GM23338 (cell line): ENCODE measurements at regions not wholly inside any gene's neighbourhood (a gene's known extent, or its start where the extent isn't known, plus 50 kb on each side); places are given as distances from the start of the nearest gene placed in this dataset.

ENCODE experiments used
- CREB1 ChIP-seq: fragments of 250-450 bp; sonication (Bioruptor Pico); IDR thresholded peaks from 2 replicates; pipeline ENCODE4 v1.5.0; 2020; ENCODE audit warnings: low read depth, mild to moderate bottlenecking, moderate library complexity
- EZH2 ChIP-seq: fragments of 200-600 bp; sonication (generic); IDR thresholded peaks from one replicate; pipeline ENCODE4 v1.8.0; 2017; ENCODE audit warnings: antibody characterized with exemption, mild to moderate bottlenecking, low read depth; ENCODE audit not compliant: unreplicated experiment
- EZH2phosphoT487 ChIP-seq: fragments of 200-600 bp; sonication (generic); IDR thresholded peaks from one replicate; pipeline ENCODE4 v1.8.1; 2018; ENCODE audit warnings: antibody characterized with exemption; ENCODE audit not compliant: unreplicated experiment
- JUNB ChIP-seq: IDR thresholded peaks from one replicate; pipeline ENCODE4 v1.6.1; 2016; ENCODE audit warnings: antibody characterized with exemption; ENCODE audit not compliant: unreplicated experiment
- NANOG ChIP-seq: IDR thresholded peaks from 2 replicates; pipeline ENCODE4 v1.6.1; 2016; ENCODE audit warnings: antibody characterized with exemption, borderline replicate concordance
- POLR2AphosphoS5 ChIP-seq: IDR thresholded peaks from 2 replicates; pipeline ENCODE4 v1.6.1; 2016; ENCODE audit warnings: antibody characterized with exemption, low read depth
- REST ChIP-seq: IDR thresholded peaks from one replicate; pipeline ENCODE4 v1.6.1; 2018; ENCODE audit warnings: antibody characterized with exemption; ENCODE audit not compliant: unreplicated experiment
- STAT1 ChIP-seq: IDR thresholded peaks from one replicate; pipeline ENCODE4 v1.6.1; 2016; ENCODE audit warnings: antibody characterized with exemption; ENCODE audit not compliant: unreplicated experiment
- TF ChIP-seq, protein P1 (sequence below), 2 experiments: fragments of 200-600 bp in 1 of 2; sonication (generic) in 1 of 2; conservative IDR thresholded peaks; 2 replicates each; pipeline versions ENCODE4 v1.5.1 to v1.6.1; 2016 to 2017; ENCODE audit warnings: antibody characterized with exemption in 2 of 2, low read depth in 2 of 2, mild to moderate bottlenecking in 2 of 2, moderate library complexity in 1 of 2
- TF ChIP-seq, protein P2 (sequence below): fragments of 250-450 bp; sonication (Bioruptor Pico); IDR thresholded peaks from 2 replicates; pipeline ENCODE4 v1.5.0; 2020; ENCODE audit warnings: mild to moderate bottlenecking, moderate library complexity
- TF ChIP-seq, protein P3 (sequence below): IDR thresholded peaks from 2 replicates; pipeline ENCODE4 v1.6.1; 2016; ENCODE audit warnings: antibody characterized with exemption

DNA sequence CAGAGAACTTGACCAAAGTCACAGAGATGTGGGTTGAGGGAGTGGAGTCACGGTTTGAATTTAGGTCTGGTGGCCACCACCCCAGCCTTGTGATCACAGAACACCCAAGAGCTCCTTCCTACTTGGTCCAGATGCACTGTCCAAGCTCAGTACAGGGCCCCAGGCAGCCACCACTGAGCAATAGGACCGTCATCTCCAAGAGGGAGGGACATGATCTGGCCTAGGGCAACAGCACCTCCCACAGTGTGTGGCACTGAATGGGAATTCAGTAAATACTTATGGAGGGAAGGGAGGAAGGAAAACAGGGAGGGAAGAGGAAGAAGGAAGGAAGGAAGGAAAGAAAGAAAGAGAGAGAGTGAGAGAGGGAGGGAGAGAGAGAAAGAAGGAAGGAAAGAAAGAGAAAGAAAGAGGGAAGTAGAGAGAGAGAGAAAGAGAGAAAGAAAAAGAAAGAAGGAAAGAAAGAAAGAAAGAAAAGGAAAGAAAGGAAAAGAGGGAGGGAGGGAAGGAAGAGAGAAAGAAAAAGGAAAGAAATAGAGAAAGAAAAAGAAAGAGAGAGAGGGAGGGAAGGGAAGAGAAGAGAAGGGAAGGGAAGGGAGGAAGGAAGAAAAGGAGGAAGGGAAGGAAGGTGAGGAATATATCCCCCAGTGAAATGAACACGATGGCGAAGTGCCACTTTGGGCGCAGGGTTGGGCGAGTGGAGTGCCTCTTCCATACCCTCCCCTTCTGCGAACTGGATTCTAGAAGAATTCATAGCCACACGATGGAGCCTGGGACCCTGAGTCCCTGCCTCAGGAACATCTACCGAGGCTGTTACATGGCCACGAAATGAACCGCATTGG is 243.7 kb downstream of the TFAP2C start:
- TF ChIP-seq, protein P1, sequence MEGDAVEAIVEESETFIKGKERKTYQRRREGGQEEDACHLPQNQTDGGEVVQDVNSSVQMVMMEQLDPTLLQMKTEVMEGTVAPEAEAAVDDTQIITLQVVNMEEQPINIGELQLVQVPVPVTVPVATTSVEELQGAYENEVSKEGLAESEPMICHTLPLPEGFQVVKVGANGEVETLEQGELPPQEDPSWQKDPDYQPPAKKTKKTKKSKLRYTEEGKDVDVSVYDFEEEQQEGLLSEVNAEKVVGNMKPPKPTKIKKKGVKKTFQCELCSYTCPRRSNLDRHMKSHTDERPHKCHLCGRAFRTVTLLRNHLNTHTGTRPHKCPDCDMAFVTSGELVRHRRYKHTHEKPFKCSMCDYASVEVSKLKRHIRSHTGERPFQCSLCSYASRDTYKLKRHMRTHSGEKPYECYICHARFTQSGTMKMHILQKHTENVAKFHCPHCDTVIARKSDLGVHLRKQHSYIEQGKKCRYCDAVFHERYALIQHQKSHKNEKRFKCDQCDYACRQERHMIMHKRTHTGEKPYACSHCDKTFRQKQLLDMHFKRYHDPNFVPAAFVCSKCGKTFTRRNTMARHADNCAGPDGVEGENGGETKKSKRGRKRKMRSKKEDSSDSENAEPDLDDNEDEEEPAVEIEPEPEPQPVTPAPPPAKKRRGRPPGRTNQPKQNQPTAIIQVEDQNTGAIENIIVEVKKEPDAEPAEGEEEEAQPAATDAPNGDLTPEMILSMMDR (conservative IDR thresholded peaks at IDR 0.05; ENCODE audit: low read depth in 2 of 2): peak in 1 of 2 experiments; percentile 13; a peak in 1 of 4 replicates
- TF ChIP-seq POLR2AphosphoS5 (no peak), EZH2 (no peak), REST (no peak), JUNB (no peak), STAT1 (no peak), EZH2phosphoT487 (no peak), CREB1 (CRISPR knock-in tag) (no peak), NANOG (no peak)
- TF ChIP-seq, protein P2, sequence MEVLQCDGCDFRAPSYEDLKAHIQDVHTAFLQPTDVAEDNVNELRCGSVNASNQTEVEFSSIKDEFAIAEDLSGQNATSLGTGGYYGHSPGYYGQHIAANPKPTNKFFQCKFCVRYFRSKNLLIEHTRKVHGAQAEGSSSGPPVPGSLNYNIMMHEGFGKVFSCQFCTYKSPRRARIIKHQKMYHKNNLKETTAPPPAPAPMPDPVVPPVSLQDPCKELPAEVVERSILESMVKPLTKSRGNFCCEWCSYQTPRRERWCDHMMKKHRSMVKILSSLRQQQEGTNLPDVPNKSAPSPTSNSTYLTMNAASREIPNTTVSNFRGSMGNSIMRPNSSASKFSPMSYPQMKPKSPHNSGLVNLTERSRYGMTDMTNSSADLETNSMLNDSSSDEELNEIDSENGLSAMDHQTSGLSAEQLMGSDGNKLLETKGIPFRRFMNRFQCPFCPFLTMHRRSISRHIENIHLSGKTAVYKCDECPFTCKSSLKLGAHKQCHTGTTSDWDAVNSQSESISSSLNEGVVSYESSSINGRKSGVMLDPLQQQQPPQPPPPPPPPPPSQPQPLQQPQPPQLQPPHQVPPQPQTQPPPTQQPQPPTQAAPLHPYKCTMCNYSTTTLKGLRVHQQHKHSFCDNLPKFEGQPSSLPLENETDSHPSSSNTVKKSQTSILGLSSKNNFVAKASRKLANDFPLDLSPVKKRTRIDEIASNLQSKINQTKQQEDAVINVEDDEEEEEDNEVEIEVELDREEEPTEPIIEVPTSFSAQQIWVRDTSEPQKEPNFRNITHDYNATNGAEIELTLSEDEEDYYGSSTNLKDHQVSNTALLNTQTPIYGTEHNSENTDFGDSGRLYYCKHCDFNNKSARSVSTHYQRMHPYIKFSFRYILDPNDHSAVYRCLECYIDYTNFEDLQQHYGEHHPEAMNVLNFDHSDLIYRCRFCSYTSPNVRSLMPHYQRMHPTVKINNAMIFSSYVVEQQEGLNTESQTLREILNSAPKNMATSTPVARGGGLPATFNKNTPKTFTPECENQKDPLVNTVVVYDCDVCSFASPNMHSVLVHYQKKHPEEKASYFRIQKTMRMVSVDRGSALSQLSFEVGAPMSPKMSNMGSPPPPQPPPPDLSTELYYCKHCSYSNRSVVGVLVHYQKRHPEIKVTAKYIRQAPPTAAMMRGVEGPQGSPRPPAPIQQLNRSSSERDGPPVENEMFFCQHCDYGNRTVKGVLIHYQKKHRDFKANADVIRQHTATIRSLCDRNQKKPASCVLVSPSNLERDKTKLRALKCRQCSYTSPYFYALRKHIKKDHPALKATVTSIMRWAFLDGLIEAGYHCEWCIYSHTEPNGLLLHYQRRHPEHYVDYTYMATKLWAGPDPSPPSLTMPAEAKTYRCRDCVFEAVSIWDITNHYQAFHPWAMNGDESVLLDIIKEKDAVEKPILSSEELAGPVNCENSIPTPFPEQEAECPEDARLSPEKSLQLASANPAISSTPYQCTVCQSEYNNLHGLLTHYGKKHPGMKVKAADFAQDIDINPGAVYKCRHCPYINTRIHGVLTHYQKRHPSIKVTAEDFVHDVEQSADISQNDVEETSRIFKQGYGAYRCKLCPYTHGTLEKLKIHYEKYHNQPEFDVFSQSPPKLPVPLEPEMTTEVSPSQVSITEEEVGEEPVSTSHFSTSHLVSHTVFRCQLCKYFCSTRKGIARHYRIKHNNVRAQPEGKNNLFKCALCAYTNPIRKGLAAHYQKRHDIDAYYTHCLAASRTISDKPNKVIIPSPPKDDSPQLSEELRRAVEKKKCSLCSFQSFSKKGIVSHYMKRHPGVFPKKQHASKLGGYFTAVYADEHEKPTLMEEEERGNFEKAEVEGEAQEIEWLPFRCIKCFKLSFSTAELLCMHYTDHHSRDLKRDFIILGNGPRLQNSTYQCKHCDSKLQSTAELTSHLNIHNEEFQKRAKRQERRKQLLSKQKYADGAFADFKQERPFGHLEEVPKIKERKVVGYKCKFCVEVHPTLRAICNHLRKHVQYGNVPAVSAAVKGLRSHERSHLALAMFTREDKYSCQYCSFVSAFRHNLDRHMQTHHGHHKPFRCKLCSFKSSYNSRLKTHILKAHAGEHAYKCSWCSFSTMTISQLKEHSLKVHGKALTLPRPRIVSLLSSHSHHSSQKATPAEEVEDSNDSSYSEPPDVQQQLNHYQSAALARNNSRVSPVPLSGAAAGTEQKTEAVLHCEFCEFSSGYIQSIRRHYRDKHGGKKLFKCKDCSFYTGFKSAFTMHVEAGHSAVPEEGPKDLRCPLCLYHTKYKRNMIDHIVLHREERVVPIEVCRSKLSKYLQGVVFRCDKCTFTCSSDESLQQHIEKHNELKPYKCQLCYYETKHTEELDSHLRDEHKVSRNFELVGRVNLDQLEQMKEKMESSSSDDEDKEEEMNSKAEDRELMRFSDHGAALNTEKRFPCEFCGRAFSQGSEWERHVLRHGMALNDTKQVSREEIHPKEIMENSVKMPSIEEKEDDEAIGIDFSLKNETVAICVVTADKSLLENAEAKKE (CRISPR knock-in tag): no peak
- TF ChIP-seq, protein P3, sequence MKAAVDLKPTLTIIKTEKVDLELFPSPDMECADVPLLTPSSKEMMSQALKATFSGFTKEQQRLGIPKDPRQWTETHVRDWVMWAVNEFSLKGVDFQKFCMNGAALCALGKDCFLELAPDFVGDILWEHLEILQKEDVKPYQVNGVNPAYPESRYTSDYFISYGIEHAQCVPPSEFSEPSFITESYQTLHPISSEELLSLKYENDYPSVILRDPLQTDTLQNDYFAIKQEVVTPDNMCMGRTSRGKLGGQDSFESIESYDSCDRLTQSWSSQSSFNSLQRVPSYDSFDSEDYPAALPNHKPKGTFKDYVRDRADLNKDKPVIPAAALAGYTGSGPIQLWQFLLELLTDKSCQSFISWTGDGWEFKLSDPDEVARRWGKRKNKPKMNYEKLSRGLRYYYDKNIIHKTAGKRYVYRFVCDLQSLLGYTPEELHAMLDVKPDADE: no peak
